H1 (cell line): ENCODE measurements at regions not wholly inside any gene's neighbourhood (a gene's known extent, or its start where the extent isn't known, plus 50 kb on each side); places are given as distances from the start of the nearest gene placed in this dataset.

Source experiments
- CTCF ChIA-PET: fragments of 300-600 bp; sonication (Branson Sonifier 250); formaldehyde crosslinking; loops from one replicate; lab custom pipeline; 2021; ENCODE audit not compliant: partially characterized antibody; lab: Charles Lee
- POLR2A ChIA-PET: fragments of 300-600 bp; sonication (Branson Sonifier 250); formaldehyde crosslinking; loops from one replicate; lab custom pipeline; 2021; ENCODE audit warnings: inconsistent platforms; ENCODE audit not compliant: partially characterized antibody; lab: Charles Lee
- DNase-seq, 2 experiments: peaks; one replicate each; pipeline versions ENCODE4 v3.0.0 to v3.0.0-alpha.2; 2010 to 2022; ENCODE audit warnings: low spot score in 2 of 2, low read depth in 1 of 2, mixed read lengths in 1 of 2
- FAIRE-seq: peaks from 2 replicates; lab custom pipeline; 2011; peaks lifted over from hg19 to GRCh38; lab: Jason Lieb, UNC
- H2AFZ ChIP-seq: 2 replicates; pipeline ENCODE4 v1.8.1; 2012; ENCODE audit warnings: low read length, inconsistent platforms
- H2AK5ac ChIP-seq: 2 replicates; pipeline ENCODE4 v1.6.1; 2013; ENCODE audit warnings: low read depth, low read length
- H2BK120ac ChIP-seq: replicated peaks from 2 replicates; pipeline ENCODE3; 2013; ENCODE audit warnings: low read depth, low read length, inconsistent platforms
- H2BK12ac ChIP-seq: 2 replicates; pipeline ENCODE4 v1.6.1; 2013; ENCODE audit warnings: low read depth, low read length
- H2BK15ac ChIP-seq: 2 replicates; pipeline ENCODE4 v1.6.1; 2013; ENCODE audit warnings: low read length
- H2BK20ac ChIP-seq: 2 replicates; pipeline ENCODE4 v1.6.1; 2013; ENCODE audit warnings: low read length
- H2BK5ac ChIP-seq: 2 replicates; pipeline ENCODE4 v1.6.1; 2013; ENCODE audit warnings: low read depth, low read length
- H3K14ac ChIP-seq: 2 replicates; pipeline ENCODE4 v1.6.1; 2013; ENCODE audit warnings: inconsistent platforms; ENCODE audit not compliant: insufficient read length
- H3K18ac ChIP-seq: 2 replicates; pipeline ENCODE4 v1.6.1; 2013; ENCODE audit warnings: low read length; ENCODE audit errors: extremely low read depth
- H3K23ac ChIP-seq: 2 replicates; pipeline ENCODE4 v1.6.1; 2013; ENCODE audit warnings: inconsistent platforms; ENCODE audit not compliant: insufficient read length
- H3K23me2 ChIP-seq: 2 replicates; pipeline ENCODE4 v1.6.1; 2013; ENCODE audit warnings: low read depth, low read length
- H3K27ac ChIP-seq: 2 replicates; pipeline ENCODE4 v1.6.1; 2011; ENCODE audit warnings: low read depth, low read length, inconsistent platforms
- H3K27me3 ChIP-seq, 4 experiments: replicated peaks in 1 of 4; 1 replicate in 1 of 4; 2 replicates in 3 of 4; pipeline versions ENCODE4 v1.6.1 to v1.8.1; 2011 to 2013; ENCODE audit warnings: low read length in 3 of 4, mild to moderate bottlenecking in 3 of 4, inconsistent platforms in 2 of 4, mixed read lengths in 2 of 4, moderate library complexity in 1 of 4; ENCODE audit not compliant: control insufficient read depth in 3 of 4, insufficient read depth in 3 of 4; ENCODE audit errors: extremely low read depth in 1 of 4
- H3K36me3 ChIP-seq, 4 experiments: 2 replicates each; pipeline versions ENCODE4 v1.6.1 to v1.8.1; 2011 to 2013; ENCODE audit warnings: mild to moderate bottlenecking in 4 of 4, low read length in 3 of 4, moderate library complexity in 2 of 4, control low read depth in 1 of 4, inconsistent platforms in 1 of 4; ENCODE audit not compliant: insufficient read depth in 4 of 4, control insufficient read depth in 2 of 4
- H3K4ac ChIP-seq: replicated peaks from 2 replicates; pipeline ENCODE3; 2013; ENCODE audit warnings: low read length, low read depth, mixed read lengths, inconsistent platforms; ENCODE audit not compliant: insufficient read length
- H3K4me1 ChIP-seq, 4 experiments: replicated peaks in 1 of 4; 1 replicate in 1 of 4; 2 replicates in 3 of 4; pipeline versions ENCODE4 v1.6.1 to v1.8.1; 2011 to 2013; ENCODE audit warnings: low read length in 3 of 4, inconsistent platforms in 2 of 4, mixed read lengths in 1 of 4; ENCODE audit not compliant: insufficient read depth in 4 of 4, control insufficient read depth in 3 of 4
- H3K4me2 ChIP-seq, 2 experiments: 2 replicates each; pipeline versions ENCODE4 v1.6.1 to v1.8.1; 2011 to 2013; ENCODE audit warnings: low read depth in 2 of 2, low read length in 2 of 2, control low read depth in 1 of 2, inconsistent platforms in 1 of 2, mild to moderate bottlenecking in 1 of 2; ENCODE audit not compliant: insufficient read depth in 1 of 2
- H3K4me3 ChIP-seq, 4 experiments: fragments of 200-600, 300-600 bp in 1 of 4; sonication (generic), shearing (Covaris generic), sonication (Bioruptor Twin) in 1 of 4; 2 replicates each; pipeline versions ENCODE4 v1.5.1 to v1.8.1; 2011 to 2016; ENCODE audit warnings: low read length in 4 of 4, low read depth in 3 of 4, control low read depth in 2 of 4, inconsistent platforms in 2 of 4, mild to moderate bottlenecking in 2 of 4, mixed read lengths in 1 of 4, moderate library complexity in 1 of 4; ENCODE audit not compliant: insufficient read depth in 2 of 4; ENCODE audit errors: extremely low read depth in 1 of 4
- H3K56ac ChIP-seq: replicated peaks from 2 replicates; pipeline ENCODE3; 2013; ENCODE audit warnings: low read depth, mild to moderate bottlenecking, mixed read lengths, low read length, inconsistent platforms; ENCODE audit not compliant: insufficient read length
- H3K79me1 ChIP-seq: 2 replicates; pipeline ENCODE4 v1.6.1; 2013; ENCODE audit warnings: low read depth, low read length, control low read depth
- H3K79me2 ChIP-seq, 2 experiments: 2 replicates each; pipeline versions ENCODE4 v1.6.1 to v1.8.1; 2012 to 2013; ENCODE audit warnings: low read length in 2 of 2, mild to moderate bottlenecking in 2 of 2, inconsistent platforms in 1 of 2; ENCODE audit not compliant: insufficient read depth in 2 of 2, control insufficient read depth in 1 of 2
- H3K9ac ChIP-seq, 4 experiments: replicated peaks in 1 of 4; 1 replicate in 1 of 4; 2 replicates in 3 of 4; pipeline versions ENCODE4 v1.6.1 to v1.8.1; 2011 to 2013; ENCODE audit warnings: low read depth in 3 of 4, low read length in 3 of 4, control low read depth in 2 of 4, mild to moderate bottlenecking in 2 of 4, moderate library complexity in 2 of 4, inconsistent platforms in 1 of 4; ENCODE audit errors: extremely low read depth in 1 of 4
- H3K9me3 ChIP-seq, 2 experiments: 2 replicates each; pipeline versions ENCODE4 v1.6.1 to v1.8.1; 2012 to 2013; ENCODE audit warnings: mild to moderate bottlenecking in 2 of 2, moderate library complexity in 2 of 2, control low read depth in 1 of 2, inconsistent platforms in 1 of 2, low read depth in 1 of 2, low read length in 1 of 2, mixed read lengths in 1 of 2; ENCODE audit not compliant: insufficient read depth in 2 of 2
- H4K20me1 ChIP-seq, 2 experiments: replicated peaks in 1 of 2; 2 replicates each; pipeline versions ENCODE3 to v1.8.1; 2011 to 2013; ENCODE audit warnings: inconsistent platforms in 2 of 2, low read length in 2 of 2, mild to moderate bottlenecking in 1 of 2; ENCODE audit not compliant: insufficient read depth in 2 of 2, control insufficient read depth in 1 of 2
- H4K5ac ChIP-seq: 2 replicates; pipeline ENCODE4 v1.6.1; 2013; ENCODE audit warnings: low read length, low read depth, mixed read lengths, inconsistent platforms; ENCODE audit not compliant: insufficient read length
- H4K8ac ChIP-seq: 2 replicates; pipeline ENCODE4 v1.8.0; 2013; ENCODE audit warnings: mild to moderate bottlenecking, moderate library complexity, low read length, inconsistent platforms; ENCODE audit not compliant: insufficient read depth; ENCODE audit errors: extremely low read depth
- H4K91ac ChIP-seq: replicated peaks from 2 replicates; pipeline ENCODE3; 2013; ENCODE audit warnings: low read length, mixed read lengths, inconsistent platforms; ENCODE audit not compliant: insufficient read length
- ASH2L ChIP-seq: fragments of 200-600, 300-600 bp; sonication (generic); IDR thresholded peaks from one replicate; pipeline ENCODE4 v1.7.1; 2017; ENCODE audit warnings: low read length
- BACH1 ChIP-seq: IDR thresholded peaks from 2 replicates; pipeline ENCODE4 v1.6.1; 2012; ENCODE audit warnings: low read length, improper control_type of control experiment
- CREB1 ChIP-seq: IDR thresholded peaks from 2 replicates; pipeline ENCODE4 v1.6.1; 2012; ENCODE audit warnings: inconsistent platforms
- EZH2 ChIP-seq: fragments of 200-600 bp; sonication (generic); IDR thresholded peaks from 2 replicates; pipeline ENCODE4 v1.7.1; 2012; ENCODE audit warnings: low read depth, mild to moderate bottlenecking, moderate library complexity, low read length, inconsistent platforms; ENCODE audit not compliant: severe bottlenecking
- GABPA ChIP-seq: IDR thresholded peaks from 2 replicates; pipeline ENCODE4 v1.6.1; 2011; ENCODE audit warnings: mild to moderate bottlenecking, low read length, moderate library complexity, borderline replicate concordance; ENCODE audit not compliant: insufficient read depth
- HDAC2 ChIP-seq, 2 experiments: fragments of 300-600 bp in 1 of 2; sonication (generic) in 1 of 2; IDR thresholded peaks; 2 replicates each; pipeline ENCODE4 v1.6.1; 2011 to 2012; ENCODE audit warnings: low read depth in 2 of 2, low read length in 2 of 2, mild to moderate bottlenecking in 2 of 2, moderate library complexity in 2 of 2, borderline replicate concordance in 1 of 2, inconsistent platforms in 1 of 2
- KDM1A ChIP-seq: fragments of 200-600, 300-600 bp; sonication (generic); IDR thresholded peaks from 2 replicates; pipeline ENCODE4 v1.7.1; 2016; ENCODE audit warnings: mild to moderate bottlenecking, low read length, borderline replicate concordance
- KDM5A ChIP-seq: fragments of 200-600 bp; IDR thresholded peaks from 2 replicates; pipeline ENCODE4 v1.7.1; 2012; ENCODE audit warnings: mild to moderate bottlenecking, low read length, inconsistent platforms, mixed read lengths
- NANOG ChIP-seq: IDR thresholded peaks from 2 replicates; pipeline ENCODE4 v1.6.1; 2011; ENCODE audit warnings: low read length, low read depth, mild to moderate bottlenecking, inconsistent platforms; ENCODE audit not compliant: insufficient read depth, poor library complexity, severe bottlenecking
- SIRT6 ChIP-seq: IDR thresholded peaks from one replicate; pipeline ENCODE4 v1.7.1; 2012; ENCODE audit warnings: low read length, inconsistent platforms
- SIX5 ChIP-seq: IDR thresholded peaks from 2 replicates; pipeline ENCODE4 v1.6.1; 2011; ENCODE audit warnings: mild to moderate bottlenecking, low read depth, low read length
- TEAD4 ChIP-seq: IDR thresholded peaks from 2 replicates; pipeline ENCODE4 v1.6.1; 2012; ENCODE audit warnings: low read depth, low read length, inconsistent platforms, mixed read lengths
- YY1 ChIP-seq: IDR thresholded peaks from 2 replicates; pipeline ENCODE4 v1.6.1; 2011; ENCODE audit warnings: low read depth, mild to moderate bottlenecking, low read length
- WGBS, 2 experiments: shearing (Covaris generic) in 1 of 2; methylation state at CpG; one replicate each; pipeline versions ENCODE4 v1.1.6 to v1.1.7; 2013 to 2015; ENCODE audit warnings: low lambda C conversion rate in 2 of 2, mixed read lengths in 2 of 2, inconsistent platforms in 1 of 2, low coverage in 1 of 2, missing lambda C conversion rate in 1 of 2; ENCODE audit not compliant: insufficient replicate concordance in 2 of 2, insufficient coverage in 1 of 2, insufficient read length in 1 of 2; ENCODE audit errors: extremely low coverage in 1 of 2, missing lambda C conversion rate in 1 of 2; 5-methylcytosine and 5-hydroxymethylcytosine counted together
- TF ChIP-seq, protein P1 (sequence below): IDR thresholded peaks from 2 replicates; pipeline ENCODE4 v1.6.1; 2012; ENCODE audit warnings: inconsistent platforms
- TF ChIP-seq, protein P2 (sequence below): IDR thresholded peaks from 2 replicates; pipeline ENCODE4 v1.6.1; 2012; ENCODE audit warnings: inconsistent platforms

DNA sequence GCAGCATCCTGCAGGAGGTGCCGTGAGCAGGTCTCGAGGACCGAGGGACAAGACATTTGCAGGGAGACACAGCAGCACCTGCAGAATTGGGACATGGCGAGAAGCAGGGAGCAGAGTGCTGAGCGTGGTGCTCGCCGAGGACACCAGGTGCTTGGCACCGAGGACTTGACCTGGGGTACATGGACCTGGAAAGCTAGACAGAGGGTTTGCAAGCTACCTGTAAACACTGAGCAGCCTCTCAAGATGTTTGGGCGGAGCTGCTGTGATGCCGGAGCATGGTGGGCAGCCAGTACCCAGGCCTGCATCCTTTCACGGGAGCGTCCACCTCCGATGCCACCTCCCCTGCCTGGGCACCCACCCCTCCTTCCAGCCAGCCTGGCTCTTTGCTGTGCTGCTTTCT is 773.2 kb downstream of the TBC1D22A start:
- H3K9me3 ChIP-seq: peaks cover 74 to 85% of the 10 kb centered on the region in 2 experiments
- WGBS, 2 experiments: 87% methylated on average over 13 of the region's 13 CpGs; no CpG with 5 or more reads in 1 of the 2 experiments
- no peak overlapping the region for H2BK20ac ChIP-seq
- no peak overlapping the region for H2BK12ac ChIP-seq
- H2AFZ ChIP-seq: no peak overlapping the region
- no peak overlapping the region for H3K4ac ChIP-seq
- H3K36me3 ChIP-seq: no peaks in the 10 kb centered on the region
- no peak for DNase-seq
- CTCF ChIA-PET: no interaction called here
- no peak overlapping the region for H2AK5ac ChIP-seq
- TF ChIP-seq YY1: no peak
- no peak for TF ChIP-seq NANOG
- TF ChIP-seq KDM5A: no peak
- no peak for TF ChIP-seq KDM1A
- TF ChIP-seq CREB1: no peak
- no peak for TF ChIP-seq TEAD4
- TF ChIP-seq, protein P1, sequence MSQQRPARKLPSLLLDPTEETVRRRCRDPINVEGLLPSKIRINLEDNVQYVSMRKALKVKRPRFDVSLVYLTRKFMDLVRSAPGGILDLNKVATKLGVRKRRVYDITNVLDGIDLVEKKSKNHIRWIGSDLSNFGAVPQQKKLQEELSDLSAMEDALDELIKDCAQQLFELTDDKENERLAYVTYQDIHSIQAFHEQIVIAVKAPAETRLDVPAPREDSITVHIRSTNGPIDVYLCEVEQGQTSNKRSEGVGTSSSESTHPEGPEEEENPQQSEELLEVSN: no peak
- TF ChIP-seq HDAC2 (IDR thresholded peaks at IDR 0.05; ENCODE audit: borderline replicate concordance in 1 of 2, low read depth in 2 of 2, low read length in 2 of 2): no peak
- TF ChIP-seq SIX5: no peak
- TF ChIP-seq SIRT6: no peak
- TF ChIP-seq EZH2: no peak
- no peak for TF ChIP-seq GABPA
- TF ChIP-seq, protein P2, sequence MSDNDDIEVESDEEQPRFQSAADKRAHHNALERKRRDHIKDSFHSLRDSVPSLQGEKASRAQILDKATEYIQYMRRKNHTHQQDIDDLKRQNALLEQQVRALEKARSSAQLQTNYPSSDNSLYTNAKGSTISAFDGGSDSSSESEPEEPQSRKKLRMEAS: no peak
- TF ChIP-seq ASH2L: no peak
- TF ChIP-seq BACH1: no peak
- TF ChIP-seq, all 59 proteins: peak for 0
- H3K4me1 ChIP-seq: no peaks in the 10 kb centered on the region
- H3K23me2 ChIP-seq: no peaks in the 10 kb centered on the region
- H3K14ac ChIP-seq: no peak overlapping the region
- H2BK15ac ChIP-seq: no peak overlapping the region
- H4K20me1 ChIP-seq: no peaks in the 10 kb centered on the region
- H3K9ac ChIP-seq: no peak overlapping the region
- no peaks in the 10 kb centered on the region for H3K27me3 ChIP-seq
- no peak overlapping the region for H2BK120ac ChIP-seq
- H3K23ac ChIP-seq: no peak overlapping the region
- no peaks in the 10 kb centered on the region for H3K79me1 ChIP-seq
- no peak overlapping the region for H4K8ac ChIP-seq
- POLR2A ChIA-PET: no interaction called here
- no peak overlapping the region for H3K4me2 ChIP-seq
- H4K91ac ChIP-seq: no peak overlapping the region
- H3K18ac ChIP-seq: no peak overlapping the region
- no peaks in the 10 kb centered on the region for H3K79me2 ChIP-seq
- no peak overlapping the region for H3K27ac ChIP-seq
- H3K56ac ChIP-seq: no peak overlapping the region
- no peak overlapping the region for H4K5ac ChIP-seq
- H2BK5ac ChIP-seq: no peak overlapping the region
- FAIRE-seq: no peak
- H3K4me3 ChIP-seq: no peak overlapping the region
